GM04504 (cell line): ENCODE measurements at regions not wholly inside any gene's neighbourhood (a gene's known extent, or its start where the extent isn't known, plus 50 kb on each side); places are given as distances from the start of the nearest gene placed in this dataset.

ENCODE experiments used
- DNase-seq: peaks from one replicate; pipeline ENCODE4 v3.0.0-alpha.2; 2012; ENCODE audit warnings: low read depth

GRCh38 chr10:92792661-92793060 is 55.7 kb upstream of the EXOC6 start:
- DNase-seq, result no peak
